OCI-LY3 (cell line): ENCODE measurements at regions not wholly inside any gene's neighbourhood (a gene's known extent, or its start where the extent isn't known, plus 50 kb on each side); places are given as distances from the start of the nearest gene placed in this dataset.

Experiments
- H2AFZ ChIP-seq: fragments of 200-600, 300-600 bp; shearing (Covaris generic); 2 replicates; pipeline ENCODE4 v1.6.0; 2014; ENCODE audit warnings: antibody characterized with exemption, low read depth, low read length
- H3K27ac ChIP-seq: fragments of 200-600, 300-600 bp; sonication (generic); 2 replicates; pipeline ENCODE4 v1.5.1; 2014; ENCODE audit warnings: mild to moderate bottlenecking, low read length, moderate library complexity, mixed read lengths
- H3K27me3 ChIP-seq: fragments of 200-600, 300-600 bp; sonication (generic); 2 replicates; pipeline ENCODE4 v1.6.1; 2014; ENCODE audit warnings: low read depth, low read length, mixed read lengths
- H3K36me3 ChIP-seq: fragments of 200-600, 300-600 bp; sonication (generic); replicated peaks from 2 replicates; pipeline ENCODE3; 2014; ENCODE audit warnings: low read depth, low read length, mixed read lengths
- H3K4me1 ChIP-seq: fragments of 300-600, 200-600 bp; sonication (generic); 2 replicates; pipeline ENCODE4 v1.6.1; 2014; ENCODE audit warnings: low read length, mixed read lengths
- H3K4me2 ChIP-seq: fragments of 200-600, 300-600 bp; sonication (generic); 2 replicates; pipeline ENCODE4 v1.6.1; 2014; ENCODE audit warnings: low read length, mixed read lengths
- H3K4me3 ChIP-seq: fragments of 300-600, 200-600 bp; sonication (generic); 2 replicates; pipeline ENCODE4 v1.5.1; 2014; ENCODE audit warnings: antibody characterized with exemption, mild to moderate bottlenecking, low read length, moderate library complexity
- H3K79me2 ChIP-seq: fragments of 300-600, 200-600 bp; shearing (Covaris generic); 2 replicates; pipeline ENCODE4 v1.6.1; 2014; ENCODE audit warnings: mild to moderate bottlenecking, low read length, mixed read lengths
- H3K9ac ChIP-seq: fragments of 300-600, 200-600 bp; shearing (Covaris generic); 2 replicates; pipeline ENCODE4 v1.6.0; 2014; ENCODE audit warnings: mild to moderate bottlenecking, low read length, moderate library complexity
- H3K9me3 ChIP-seq: fragments of 200-600, 300-600 bp; shearing (Covaris generic); 2 replicates; pipeline ENCODE4 v1.6.1; 2014; ENCODE audit warnings: low read length, mixed read lengths; ENCODE audit not compliant: insufficient read depth
- H4K20me1 ChIP-seq: fragments of 200-600, 300-600 bp; sonication (generic); 2 replicates; pipeline ENCODE4 v1.6.1; 2016; ENCODE audit warnings: low read length, mixed read lengths; ENCODE audit not compliant: insufficient read depth
- CTCF ChIP-seq: fragments of 200-600, 300-600 bp; sonication (generic); IDR thresholded peaks from 2 replicates; pipeline ENCODE4 v1.5.1; 2014; ENCODE audit warnings: antibody characterized with exemption, low read length, low read depth
- EZH2phosphoT487 ChIP-seq: fragments of 200-600 bp; shearing (Covaris generic); IDR thresholded peaks from 2 replicates; pipeline ENCODE4 v1.6.1; 2018; ENCODE audit warnings: antibody characterized with exemption, mixed run types, low read depth

GRCh38 chr5:179472641-179473040, 77.7 kb upstream of the RUFY1 start:
- Histone ChIP-seq H3K4me1 (no peaks in the 10 kb centered on the region), H3K4me2 (no peak overlapping the region), H3K9ac (no peak overlapping the region), H3K36me3 (no peaks in the 10 kb centered on the region), H3K27me3 (no peaks in the 10 kb centered on the region), H3K4me3 (no peak overlapping the region), H4K20me1 (no peaks in the 10 kb centered on the region), H2AFZ (no peak overlapping the region), H3K27ac (no peak overlapping the region), H3K79me2 (no peaks in the 10 kb centered on the region), H3K9me3 (no peaks in the 10 kb centered on the region)
- TF ChIP-seq CTCF (no peak), EZH2phosphoT487 (no peak)

- TF ChIP-seq CTCF (no peak), EZH2phosphoT487 (no peak)
- no peak overlapping the region for H3K27ac ChIP-seq
- no peaks in the 10 kb centered on the region for H3K36me3 ChIP-seq
- H3K27me3 ChIP-seq, result no peaks in the 10 kb centered on the region
- H3K4me2 ChIP-seq, result no peak overlapping the region
- no peak overlapping the region for H3K9ac ChIP-seq
- H3K79me2 ChIP-seq, result no peaks in the 10 kb centered on the region
- no peaks in the 10 kb centered on the region for H3K4me1 ChIP-seq
- H4K20me1 ChIP-seq, result no peaks in the 10 kb centered on the region
- H3K9me3 ChIP-seq, result no peaks in the 10 kb centered on the region
- no peak overlapping the region for H2AFZ ChIP-seq
- no peak overlapping the region for H3K4me3 ChIP-seq
Observed at GRCh38 chr5:179472174-179472573, 78.2 kb upstream of the RUFY1 start.

- H3K79me2 ChIP-seq, result no peaks in the 10 kb centered on the region
- no peaks in the 10 kb centered on the region for H3K27me3 ChIP-seq
- no peak overlapping the region for H3K4me3 ChIP-seq
- H3K27ac ChIP-seq, result no peak overlapping the region
- no peaks in the 10 kb centered on the region for H3K9me3 ChIP-seq
- no peak for TF ChIP-seq EZH2phosphoT487
- TF ChIP-seq CTCF, result no peak
- no peaks in the 10 kb centered on the region for H3K36me3 ChIP-seq
- H3K4me1 ChIP-seq, result no peaks in the 10 kb centered on the region
- H3K4me2 ChIP-seq, result no peak overlapping the region
- no peak overlapping the region for H3K9ac ChIP-seq
- H2AFZ ChIP-seq, result no peak overlapping the region
- no peaks in the 10 kb centered on the region for H4K20me1 ChIP-seq
Observed at GRCh38 chr5:179470201-179470600, 80.2 kb upstream of the RUFY1 start.

GRCh38 chr5:179468696-179469095, 81.7 kb upstream of the RUFY1 start:
- Histone ChIP-seq H3K27me3 (no peaks in the 10 kb centered on the region), H4K20me1 (no peaks in the 10 kb centered on the region), H3K4me1 (no peaks in the 10 kb centered on the region), H2AFZ (no peak overlapping the region), H3K9me3 (no peaks in the 10 kb centered on the region), H3K79me2 (no peaks in the 10 kb centered on the region), H3K4me3 (no peak overlapping the region), H3K27ac (no peak overlapping the region), H3K9ac (no peak overlapping the region), H3K4me2 (no peak overlapping the region), H3K36me3 (no peaks in the 10 kb centered on the region)
- TF ChIP-seq CTCF (no peak), EZH2phosphoT487 (no peak)
